Adipocyte (in vitro differentiated cells): ENCODE measurements at regions not wholly inside any gene's neighbourhood (a gene's known extent, or its start where the extent isn't known, plus 50 kb on each side); places are given as distances from the start of the nearest gene placed in this dataset.
"Not testable (repeated sequence)": the region's sequence is repeated elsewhere in the genome, so short reads cannot be mapped to it uniquely, and the experiment has no call there.

Experiments used
- DNase-seq: peaks from one replicate; pipeline ENCODE4 v3.0.0-alpha.2; 2015; ENCODE audit warnings: low read depth
- H3K27me3 ChIP-seq: replicated peaks from 2 replicates; pipeline ENCODE4 v1.7.0; 2013; ENCODE audit warnings: mild to moderate bottlenecking, low read length, moderate library complexity; ENCODE audit not compliant: control insufficient read depth, insufficient read depth
- H3K36me3 ChIP-seq: 2 replicates; pipeline ENCODE4 v1.7.0; 2013; ENCODE audit warnings: low read length, mild to moderate bottlenecking, moderate library complexity; ENCODE audit not compliant: control insufficient read depth, insufficient read depth, severe bottlenecking
- H3K4me1 ChIP-seq: 2 replicates; pipeline ENCODE4 v1.7.0; 2013; ENCODE audit warnings: mild to moderate bottlenecking, low read length, moderate library complexity; ENCODE audit not compliant: control insufficient read depth, insufficient read depth
- H3K4me3 ChIP-seq: 2 replicates; pipeline ENCODE4 v1.7.0; 2013; ENCODE audit warnings: mild to moderate bottlenecking, low read length, moderate library complexity
- H3K9ac ChIP-seq: 2 replicates; pipeline ENCODE4 v1.7.0; 2013; ENCODE audit warnings: mild to moderate bottlenecking, low read length, moderate library complexity
- H3K9me3 ChIP-seq: 2 replicates; pipeline ENCODE4 v1.7.0; 2013; ENCODE audit warnings: mild to moderate bottlenecking, low read length, moderate library complexity; ENCODE audit not compliant: control insufficient read depth

- no peaks in the 10 kb centered on the region for H3K27me3 ChIP-seq
- no peaks in the 10 kb centered on the region for H3K9me3 ChIP-seq
- no peak for DNase-seq
- H3K36me3 ChIP-seq = no peaks in the 10 kb centered on the region
- peaks cover 35% of the 10 kb centered on the region for H3K4me1 ChIP-seq
- H3K4me3 ChIP-seq = no peak overlapping the region
- H3K9ac ChIP-seq = no peak overlapping the region
Measured at GRCh38 chr2:224159345-224159928, 120.4 kb upstream of the SERPINE2 start.

GRCh38 chr2:224158831-224159230 is 119.7 kb upstream of the SERPINE2 start:
- no peak overlapping the region for H3K9ac ChIP-seq
- H3K4me1 ChIP-seq = peaks cover 29% of the 10 kb centered on the region
- no peak for DNase-seq
- H3K36me3 ChIP-seq = no peaks in the 10 kb centered on the region
- H3K27me3 ChIP-seq = no peaks in the 10 kb centered on the region
- no peaks in the 10 kb centered on the region for H3K9me3 ChIP-seq
- no peak overlapping the region for H3K4me3 ChIP-seq

GRCh38 chr2:224158061-224158460 is 119.0 kb upstream of the SERPINE2 start:
- no peak overlapping the region for H3K9ac ChIP-seq
- H3K4me3 ChIP-seq = no peak overlapping the region
- no peaks in the 10 kb centered on the region for H3K9me3 ChIP-seq
- H3K4me1 ChIP-seq = peaks cover 22% of the 10 kb centered on the region
- DNase-seq = no peak
- H3K36me3 ChIP-seq = no peaks in the 10 kb centered on the region
- no peaks in the 10 kb centered on the region for H3K27me3 ChIP-seq

GRCh38 chr2:224157655-224158054 is 118.6 kb upstream of the SERPINE2 start:
- Histone ChIP-seq H3K9me3 (no peaks in the 10 kb centered on the region), H3K4me1 (peaks cover 19% of the 10 kb centered on the region), H3K4me3 (no peak overlapping the region), H3K36me3 (no peaks in the 10 kb centered on the region), H3K9ac (no peak overlapping the region), H3K27me3 (no peaks in the 10 kb centered on the region)
- no peak for DNase-seq

GRCh38 chr2:224156436-224156835 is 117.3 kb upstream of the SERPINE2 start:
- no peak overlapping the region for H3K9ac ChIP-seq
- DNase-seq = no peak
- no peak overlapping the region for H3K4me3 ChIP-seq
- H3K27me3 ChIP-seq = no peaks in the 10 kb centered on the region
- peaks cover 13% of the 10 kb centered on the region for H3K4me1 ChIP-seq
- H3K9me3 ChIP-seq = no peaks in the 10 kb centered on the region
- no peaks in the 10 kb centered on the region for H3K36me3 ChIP-seq

GRCh38 chr2:224155896-224156295 is 116.8 kb upstream of the SERPINE2 start:
- DNase-seq = peak; percentile 54
- Histone ChIP-seq H3K4me3 (no peak overlapping the region), H3K27me3 (no peaks in the 10 kb centered on the region), H3K4me1 (peaks cover 12% of the 10 kb centered on the region), H3K36me3 (no peaks in the 10 kb centered on the region), H3K9ac (no peak overlapping the region), H3K9me3 (no peaks in the 10 kb centered on the region)

GRCh38 chr2:224155371-224155770 is 116.3 kb upstream of the SERPINE2 start:
- Histone ChIP-seq H3K4me1 (peaks cover 8% of the 10 kb centered on the region), H3K9me3 (no peaks in the 10 kb centered on the region), H3K27me3 (no peaks in the 10 kb centered on the region), H3K36me3 (no peaks in the 10 kb centered on the region), H3K4me3 (no peak overlapping the region), H3K9ac (no peak overlapping the region)
- no peak for DNase-seq

- H3K27me3 ChIP-seq = no peaks in the 10 kb centered on the region
- no peaks in the 10 kb centered on the region for H3K9me3 ChIP-seq
- peaks cover 9% of the 10 kb centered on the region for H3K4me1 ChIP-seq
- H3K36me3 ChIP-seq = no peaks in the 10 kb centered on the region
- no peak overlapping the region for H3K4me3 ChIP-seq
- no peak overlapping the region for H3K9ac ChIP-seq
- no peak for DNase-seq
Measured at GRCh38 chr2:224151680-224152310, 112.7 kb upstream of the SERPINE2 start.

GRCh38 chr2:224151161-224151560 is 112.1 kb upstream of the SERPINE2 start:
- no peaks in the 10 kb centered on the region for H3K36me3 ChIP-seq
- no peak overlapping the region for H3K4me3 ChIP-seq
- DNase-seq = peak; percentile 48
- no peak overlapping the region for H3K9ac ChIP-seq
- peaks cover 16% of the 10 kb centered on the region for H3K4me1 ChIP-seq
- no peaks in the 10 kb centered on the region for H3K27me3 ChIP-seq
- no peaks in the 10 kb centered on the region for H3K9me3 ChIP-seq

GRCh38 chr2:224148058-224148457 is 109.0 kb upstream of the SERPINE2 start:
- not testable (repeated sequence) for H3K9ac ChIP-seq, DNase-seq, H3K36me3 ChIP-seq, H3K9me3 ChIP-seq, H3K4me3 ChIP-seq, H3K27me3 ChIP-seq
- H3K4me1 ChIP-seq = peaks cover 26% of the 10 kb centered on the region

GRCh38 chr2:224147174-224147573 is 108.1 kb upstream of the SERPINE2 start:
- no peaks in the 10 kb centered on the region for H3K27me3 ChIP-seq

More at GRCh38 chr2:224147174-224147573, 108.1 kb upstream of the SERPINE2 start:
- no peak overlapping the region for H3K4me3 ChIP-seq
- H3K4me1 ChIP-seq = peaks cover 35% of the 10 kb centered on the region
- H3K36me3 ChIP-seq = no peaks in the 10 kb centered on the region
- no peaks in the 10 kb centered on the region for H3K9me3 ChIP-seq
- H3K9ac ChIP-seq = no peak overlapping the region
- no peak for DNase-seq
